HG02885 (cell line): ENCODE measurements at regions not wholly inside any gene's neighbourhood (a gene's known extent, or its start where the extent isn't known, plus 50 kb on each side); places are given as distances from the start of the nearest gene placed in this dataset.
"Not testable (repeated sequence)": the region's sequence is repeated elsewhere in the genome, so short reads cannot be mapped to it uniquely, and the experiment has no call there.

Experiments used
- ATAC-seq: cut with Tn5 transposase; IDR thresholded peaks from one replicate; pipeline ENCODE4 v1.9.1; 2021; ENCODE audit warnings: mild to moderate bottlenecking; ENCODE audit not compliant: unreplicated experiment, poor library complexity

GRCh38 chr6:134745192-134745591 lies 204.7 kb downstream of the ALDH8A1 start:
- ATAC-seq, result not testable (repeated sequence)

- no peak for ATAC-seq
These were observed 205.6 kb downstream of the ALDH8A1 start for GRCh38 chr6:134744301-134744700.

- ATAC-seq, result no peak
These were observed 208.7 kb downstream of the ALDH8A1 start for GRCh38 chr6:134741200-134741536.

DNA sequence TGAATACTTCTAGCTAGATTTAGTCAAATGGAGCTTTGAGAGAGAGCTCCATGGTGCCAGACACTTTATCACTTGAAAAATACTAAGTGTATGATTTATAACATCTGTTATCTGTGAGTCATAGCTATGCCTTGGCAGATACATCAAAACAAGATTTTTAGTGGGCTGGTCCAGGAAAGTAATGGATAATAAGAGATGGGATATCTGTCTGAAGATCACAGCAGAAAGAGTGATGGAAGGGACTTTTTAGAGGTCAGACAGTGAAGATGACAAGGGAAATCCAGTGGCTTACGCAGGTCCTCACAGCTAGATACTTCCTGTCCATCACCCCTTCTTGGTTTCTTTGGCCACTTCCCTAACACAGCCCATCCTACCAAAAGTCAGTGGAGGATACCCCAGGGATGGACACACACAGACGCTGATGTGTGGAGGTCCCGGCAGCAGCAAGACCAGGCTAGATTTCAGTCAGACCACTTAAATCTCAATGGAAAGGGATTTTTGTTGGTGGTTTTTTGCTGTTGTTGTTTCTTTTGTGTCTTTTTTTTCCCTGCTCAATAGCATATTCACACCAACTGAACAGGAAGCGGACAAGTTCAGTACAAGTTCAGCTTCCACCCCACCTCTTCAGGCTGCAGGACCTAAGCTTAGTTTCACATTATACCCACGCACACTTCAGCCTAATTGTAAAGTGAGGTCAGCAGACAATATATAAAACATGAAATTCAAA lies 209.3 kb downstream of the ALDH8A1 start:
- ATAC-seq, result no peak

DNA sequence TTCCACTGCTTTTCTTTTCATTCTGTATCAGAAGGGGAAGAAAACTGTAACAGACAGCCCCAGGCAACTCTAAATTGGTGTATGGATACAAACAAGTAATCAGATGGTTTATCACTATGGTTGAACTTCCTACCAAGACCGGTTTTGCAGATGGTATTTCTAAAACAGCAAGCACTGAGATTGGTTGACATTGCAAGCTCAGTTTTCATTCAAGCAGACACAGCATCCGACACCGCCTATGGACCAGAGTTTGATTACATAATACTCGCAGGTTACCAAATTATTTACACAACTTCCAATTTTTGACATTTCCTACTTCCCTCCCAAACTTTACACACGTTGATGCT lies 209.9 kb downstream of the ALDH8A1 start:
- ATAC-seq, result no peak

DNA sequence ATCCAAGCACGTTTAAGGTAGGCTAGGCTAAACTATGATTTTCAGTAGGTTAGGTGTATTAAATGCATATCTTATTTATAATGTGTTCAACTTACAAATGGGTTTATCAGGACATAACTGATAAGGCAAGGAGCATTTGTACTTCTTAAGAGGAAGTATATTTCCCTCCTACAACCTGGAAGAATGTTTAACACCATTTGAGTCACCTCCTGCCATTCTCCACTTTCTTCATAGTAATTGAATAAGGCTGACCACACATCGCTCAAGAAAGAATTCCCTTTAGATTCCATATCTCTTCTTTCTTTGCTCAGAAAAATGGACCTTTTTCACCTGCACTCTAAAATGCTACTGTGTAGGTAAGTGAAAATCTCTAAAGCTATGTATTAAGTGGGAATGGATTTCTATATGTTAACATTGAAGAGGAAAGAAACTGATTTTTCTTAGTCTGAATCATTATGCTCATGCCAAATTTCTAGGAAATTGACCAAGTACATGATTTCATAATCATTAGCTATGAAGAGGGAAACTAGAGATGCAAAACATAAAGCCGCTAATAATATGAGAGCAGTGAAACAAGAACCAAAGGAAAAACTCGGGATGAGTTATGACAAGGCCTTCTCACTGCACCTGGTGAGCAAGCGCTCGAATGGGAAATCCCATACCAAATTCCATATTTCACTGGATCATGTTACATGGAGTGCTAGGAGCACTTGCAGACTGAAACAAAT lies 210.4 kb downstream of the ALDH8A1 start:
- ATAC-seq, result no peak

GRCh38 chr6:134738211-134738885 lies 211.6 kb downstream of the ALDH8A1 start:
- ATAC-seq, result no peak

GRCh38 chr6:134735461-134735860 lies 214.4 kb downstream of the ALDH8A1 start:
- ATAC-seq, result no peak

DNA sequence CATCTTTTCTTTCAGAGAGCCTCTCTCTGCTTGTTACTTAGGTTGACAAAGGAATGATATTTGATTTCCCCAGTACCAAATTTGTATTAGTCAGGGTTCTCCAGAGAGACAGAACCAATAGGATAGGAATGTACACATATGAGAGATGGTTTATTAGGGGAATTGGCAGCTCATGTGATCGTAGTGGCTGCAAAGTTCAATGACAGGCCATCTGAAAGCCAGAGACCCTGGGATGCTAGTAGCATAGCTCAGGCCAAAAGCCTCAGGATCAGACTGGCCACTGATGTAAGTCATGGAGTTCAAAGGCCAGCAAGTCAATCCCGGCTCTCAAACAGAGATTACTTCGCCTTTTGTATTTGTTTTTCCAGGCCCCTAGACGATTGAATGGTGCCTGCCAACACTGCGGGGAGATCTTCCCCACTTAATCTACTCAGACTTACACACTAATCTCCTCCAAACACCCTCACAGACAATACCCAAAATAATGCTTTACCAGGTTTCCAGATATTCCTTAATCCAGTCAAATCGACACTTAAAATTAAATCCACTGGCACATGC lies 215.5 kb downstream of the ALDH8A1 start:
- no peak for ATAC-seq

- ATAC-seq, result no peak
These were observed 216.1 kb downstream of the ALDH8A1 start for GRCh38 chr6:134733801-134734200.

GRCh38 chr6:134732763-134733162 lies 217.1 kb downstream of the ALDH8A1 start:
- no peak for ATAC-seq

- ATAC-seq, result no peak
These were observed 218.3 kb downstream of the ALDH8A1 start for GRCh38 chr6:134731615-134732014.

DNA sequence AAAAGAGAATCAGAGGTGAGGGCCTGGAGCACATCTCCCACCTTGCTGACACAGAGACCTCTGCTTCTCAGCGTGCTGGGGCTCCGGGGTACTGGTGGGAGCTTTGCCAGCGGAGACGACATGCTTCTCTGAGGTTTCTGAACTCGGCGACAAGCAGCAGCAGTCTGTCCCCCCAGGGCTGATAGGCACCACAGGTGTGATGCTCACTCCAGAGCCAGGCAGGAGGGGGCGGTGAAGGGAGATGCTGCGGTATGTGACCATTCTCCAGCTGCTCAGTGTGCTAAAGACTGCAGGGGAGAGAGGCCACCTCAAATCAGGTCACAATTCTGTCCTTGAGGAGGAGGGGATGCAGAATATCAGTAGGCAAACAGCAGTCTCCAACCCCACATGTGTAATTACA lies 219.9 kb downstream of the ALDH8A1 start:
- ATAC-seq, result no peak

DNA sequence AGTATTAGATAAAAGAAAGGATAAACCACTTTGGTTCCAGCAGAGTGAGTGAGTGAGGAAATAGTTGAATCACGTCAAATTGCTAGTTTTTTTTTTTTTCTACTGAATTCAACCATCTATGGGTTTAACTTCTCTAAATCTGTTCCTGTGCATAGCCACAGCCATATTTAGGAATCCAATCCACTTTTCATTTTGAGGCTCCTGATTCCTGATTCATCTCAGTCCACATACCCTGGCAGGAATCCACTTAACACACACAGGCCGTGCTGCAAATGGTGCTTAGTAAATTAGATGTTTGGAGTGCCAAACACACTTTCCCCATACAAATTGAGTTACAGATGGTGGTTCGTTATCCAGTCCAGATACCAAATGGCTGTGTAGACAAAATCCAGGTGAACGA lies 220.3 kb downstream of the ALDH8A1 start:
- ATAC-seq, result no peak

DNA sequence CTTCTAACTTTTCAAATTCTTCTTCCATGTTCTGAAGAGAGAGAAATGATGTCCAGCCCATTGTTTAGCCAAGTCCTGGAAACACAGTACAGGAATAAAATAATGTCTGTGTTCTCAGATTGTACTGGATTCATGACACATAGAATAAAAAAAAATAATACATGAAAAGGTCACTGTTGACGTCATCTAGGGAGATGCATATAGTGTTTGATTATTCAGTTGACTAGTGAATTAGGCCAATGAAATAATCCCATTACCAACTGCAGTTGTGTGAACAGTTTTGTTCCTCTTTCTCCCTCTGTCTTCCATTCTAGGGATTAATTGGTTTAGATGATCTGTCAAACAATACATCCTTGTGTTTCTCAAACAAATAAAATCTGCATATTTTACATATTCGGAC lies 222.8 kb downstream of the ALDH8A1 start:
- ATAC-seq, result no peak

- ATAC-seq, result no peak
These were observed 224.3 kb downstream of the ALDH8A1 start for GRCh38 chr6:134725590-134725989.

DNA sequence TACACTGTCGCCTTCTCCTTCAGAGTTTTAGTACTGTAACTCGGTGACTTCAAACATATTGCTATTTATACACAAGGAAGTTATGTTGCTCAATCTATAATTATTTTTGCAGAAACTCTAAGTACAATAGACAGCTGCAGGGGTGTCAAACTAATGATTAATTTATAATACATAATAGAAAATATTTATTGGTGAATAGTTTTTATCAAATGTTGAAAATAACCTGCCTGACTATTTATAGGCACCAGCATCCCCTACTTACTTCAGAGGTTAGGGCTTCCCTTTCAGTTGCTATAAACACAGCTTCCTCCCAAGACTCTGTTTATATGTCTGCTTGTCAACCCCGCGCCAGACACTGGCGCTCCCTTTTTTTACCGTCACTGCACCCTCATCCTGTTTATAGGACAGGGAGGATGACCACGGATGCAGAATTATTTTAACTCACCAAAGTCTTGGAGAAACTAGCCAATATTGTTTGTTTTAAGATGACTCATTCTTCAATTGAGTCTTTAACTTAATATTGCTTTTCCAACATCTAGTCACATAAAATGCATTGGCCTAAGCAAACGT lies 225.0 kb downstream of the ALDH8A1 start:
- ATAC-seq, result no peak

DNA sequence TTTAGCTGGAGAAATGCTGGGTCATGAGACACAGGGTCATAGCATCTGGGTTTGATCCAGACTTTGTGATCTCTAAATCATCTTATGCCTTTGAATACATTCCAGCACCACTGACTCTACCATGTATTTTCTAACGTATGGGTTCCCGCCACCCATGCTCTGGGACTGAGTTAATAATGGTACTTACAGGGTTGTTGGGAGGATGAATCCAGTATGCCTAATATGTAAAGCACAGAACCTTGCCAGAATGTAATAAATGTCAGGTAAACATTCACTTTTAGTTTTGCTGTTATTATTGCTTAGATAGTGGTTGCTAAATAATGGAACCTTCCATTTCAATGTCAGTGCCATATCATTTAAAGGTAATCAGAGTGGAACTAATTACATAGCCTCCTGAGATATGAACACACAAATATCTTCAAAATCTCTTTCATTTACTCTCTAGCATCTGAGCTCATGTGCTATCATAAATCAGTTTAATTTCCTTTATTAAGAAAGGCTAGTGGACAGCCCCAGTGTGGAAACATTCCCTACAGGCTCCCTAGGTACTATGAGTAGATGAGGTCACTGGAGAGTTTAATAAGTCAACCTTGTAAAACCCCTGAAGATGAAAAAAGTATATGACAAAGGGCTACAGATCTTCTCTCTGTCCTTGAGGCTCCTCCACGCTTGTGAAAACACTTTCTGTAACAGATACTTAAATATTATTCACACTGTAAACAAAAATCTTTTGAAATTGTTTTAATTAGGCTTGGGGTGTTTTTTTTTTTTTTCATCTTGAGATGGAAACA lies 226.6 kb downstream of the ALDH8A1 start:
- no peak for ATAC-seq

DNA sequence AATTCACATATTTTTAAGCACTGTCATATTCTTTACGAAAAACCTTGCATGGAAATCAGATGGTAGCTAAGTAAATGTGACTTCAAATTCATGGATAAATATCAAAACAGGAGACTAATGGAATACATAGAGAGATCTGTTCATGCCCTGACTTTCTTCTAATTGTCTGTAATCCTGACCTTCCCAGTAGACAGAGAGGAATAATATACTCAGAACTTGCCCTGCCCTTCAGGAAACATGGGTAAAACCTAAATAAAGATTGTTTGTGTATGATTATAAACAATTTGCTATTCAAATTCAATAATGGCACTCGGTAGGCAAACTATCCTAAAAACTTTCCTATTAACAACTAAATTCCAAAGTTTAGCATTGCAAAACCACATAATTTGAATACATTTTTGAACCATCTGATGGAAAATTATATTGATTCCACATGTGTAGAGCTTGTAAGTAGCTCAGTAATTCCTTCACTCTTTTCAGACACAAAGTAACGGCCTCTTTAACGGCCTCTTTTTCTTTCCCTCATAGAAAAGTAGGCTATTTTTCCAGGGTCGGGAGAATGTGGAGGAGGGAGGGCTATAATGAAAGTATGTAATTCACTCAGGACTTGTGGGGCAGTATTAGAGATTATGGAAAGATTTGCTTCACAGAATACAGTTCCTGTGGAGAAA lies 227.6 kb downstream of the ALDH8A1 start:
- no peak for ATAC-seq

DNA sequence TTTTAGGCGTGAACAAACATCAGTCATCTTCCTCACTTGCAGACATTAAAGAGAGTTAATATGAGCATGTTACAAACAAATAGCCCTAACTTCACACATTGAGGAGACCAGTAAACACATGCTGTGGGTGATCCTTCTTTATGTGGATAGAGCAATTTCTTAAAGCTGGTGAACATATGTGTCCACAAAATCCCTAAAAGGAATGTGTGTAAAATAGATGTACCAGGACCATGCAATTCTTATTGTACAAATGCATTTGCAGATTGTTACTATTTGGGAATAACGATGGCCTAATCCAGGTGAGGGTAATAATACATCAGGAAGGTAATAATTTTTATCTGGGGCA lies 228.9 kb downstream of the ALDH8A1 start:
- ATAC-seq, result no peak
